ENCODE measurements at regions not wholly inside any gene's neighbourhood (a gene's known extent, or its start where the extent isn't known, plus 50 kb on each side); places are given as distances from the start of the nearest gene placed in this dataset.

DNA sequence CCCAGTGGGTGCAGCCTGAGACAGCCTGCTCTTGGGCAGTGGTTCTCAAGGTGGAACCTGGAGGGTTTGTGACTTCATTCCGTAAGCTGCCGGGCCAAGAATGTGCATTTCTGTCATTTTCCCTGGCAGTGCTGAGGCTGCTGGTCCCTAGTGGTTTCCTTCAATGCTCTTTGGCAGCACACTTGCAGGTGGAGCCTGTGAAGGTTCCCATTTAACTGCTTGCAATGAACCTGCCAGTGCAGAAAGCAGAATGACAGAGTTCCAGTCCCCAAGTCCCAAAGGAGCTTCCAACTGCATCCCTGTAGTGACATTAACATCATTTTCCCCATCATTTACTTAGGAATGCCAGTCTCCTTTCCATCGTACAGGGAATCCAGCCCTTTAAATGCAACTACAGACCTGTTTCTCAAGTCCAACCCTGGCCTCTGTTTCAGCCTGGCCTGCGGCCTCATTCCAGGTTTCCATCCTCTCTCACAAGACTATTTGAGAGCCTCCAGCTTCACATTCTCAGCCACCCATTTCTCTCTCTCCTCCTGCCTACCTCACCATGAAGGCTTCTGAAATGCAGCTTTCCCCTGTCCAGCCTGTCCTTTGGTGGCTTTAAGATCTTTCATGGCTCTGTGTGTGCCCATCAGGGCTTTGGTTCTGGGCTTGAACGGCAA is 149.7 kb upstream of the GGTLC1 start:
- H4K20me1 ChIP-seq (ENCODE audit: control insufficient read depth, insufficient read depth, low read length, poor library complexity, severe bottlenecking), result no peaks in the 10 kb centered on the region
- H3K4me3 ChIP-seq (ENCODE audit: control extremely low read depth in 1 of 5, extremely low read depth in 1 of 5, insufficient read depth in 1 of 5, low read depth in 2 of 5, low read length in 4 of 5), result no peak overlapping the region
- no peaks in the 10 kb centered on the region for H3K4me1 ChIP-seq (ENCODE audit: control insufficient read depth in 2 of 2, insufficient read depth in 2 of 2, low read length in 2 of 2)
- no peak overlapping the region for H3K9ac ChIP-seq (ENCODE audit: low read length)
- peaks cover 0 to 22% (median 6%) of the 10 kb centered on the region in 3 donors for H3K9me3 ChIP-seq (ENCODE audit: control extremely low read depth in 1 of 3, control insufficient read depth in 2 of 3, insufficient read depth in 1 of 3, low read length in 2 of 3)
- ChIA-PET CTCF (no interaction called here), POLR2A (no interaction called here)
- Mint-ChIP-seq H3K9me3 (ENCODE audit: insufficient read depth) (peaks cover 2% of the 10 kb centered on the region), H3K4me1 (no peaks in the 10 kb centered on the region), H3K27me3 (peaks cover 4% of the 10 kb centered on the region), H3K4me3 (no peak overlapping the region), H3K27ac (no peak overlapping the region)
- ATAC-seq (ENCODE audit: low read depth), result no peak
- no peak for TF ChIP-seq EZH2 (IDR thresholded peaks at IDR 0.05; ENCODE audit: borderline replicate concordance, insufficient read depth, low read depth, low read length, poor library complexity, severe bottlenecking)
- TF ChIP-seq, protein P1, sequence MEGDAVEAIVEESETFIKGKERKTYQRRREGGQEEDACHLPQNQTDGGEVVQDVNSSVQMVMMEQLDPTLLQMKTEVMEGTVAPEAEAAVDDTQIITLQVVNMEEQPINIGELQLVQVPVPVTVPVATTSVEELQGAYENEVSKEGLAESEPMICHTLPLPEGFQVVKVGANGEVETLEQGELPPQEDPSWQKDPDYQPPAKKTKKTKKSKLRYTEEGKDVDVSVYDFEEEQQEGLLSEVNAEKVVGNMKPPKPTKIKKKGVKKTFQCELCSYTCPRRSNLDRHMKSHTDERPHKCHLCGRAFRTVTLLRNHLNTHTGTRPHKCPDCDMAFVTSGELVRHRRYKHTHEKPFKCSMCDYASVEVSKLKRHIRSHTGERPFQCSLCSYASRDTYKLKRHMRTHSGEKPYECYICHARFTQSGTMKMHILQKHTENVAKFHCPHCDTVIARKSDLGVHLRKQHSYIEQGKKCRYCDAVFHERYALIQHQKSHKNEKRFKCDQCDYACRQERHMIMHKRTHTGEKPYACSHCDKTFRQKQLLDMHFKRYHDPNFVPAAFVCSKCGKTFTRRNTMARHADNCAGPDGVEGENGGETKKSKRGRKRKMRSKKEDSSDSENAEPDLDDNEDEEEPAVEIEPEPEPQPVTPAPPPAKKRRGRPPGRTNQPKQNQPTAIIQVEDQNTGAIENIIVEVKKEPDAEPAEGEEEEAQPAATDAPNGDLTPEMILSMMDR (IDR thresholded peaks at IDR 0.05), result no peak
- 77% methylated on average over 5 of the region's 5 CpGs for WGBS (ENCODE audit: insufficient coverage)
- no peak overlapping the region for H3K27ac ChIP-seq (ENCODE audit: low read length in 2 of 2)
- intact Hi-C loops (cut with micrococcal nuclease), result no loop called here
- no peaks in the 10 kb centered on the region for H3K36me3 ChIP-seq (replicated peaks in 1 of 2; ENCODE audit: control extremely low read depth in 1 of 2, control insufficient read depth in 1 of 2, extremely low read depth in 1 of 2, insufficient read depth in 2 of 2, low read length in 1 of 2)
- no peak overlapping the region for H2AFZ ChIP-seq (ENCODE audit: insufficient read depth, low read depth, low read length, poor library complexity, severe bottlenecking)
- no peaks in the 10 kb centered on the region for H3K27me3 ChIP-seq (replicated peaks in 1 of 4; ENCODE audit: control extremely low read depth in 1 of 4, control insufficient read depth in 3 of 4, insufficient read depth in 4 of 4, low read length in 3 of 4)
- no peak overlapping the region for H3K4me2 ChIP-seq (replicated peaks; ENCODE audit: low read depth, low read length, poor library complexity, severe bottlenecking)
- H3K79me2 ChIP-seq (ENCODE audit: control insufficient read depth, insufficient read depth, low read length), result no peaks in the 10 kb centered on the region
- DNase-seq, result no peak

GRCh38 chr20:24136659-24137246 is 148.2 kb upstream of the GGTLC1 start:
- 100% methylated on average over 2 of the region's 2 CpGs for WGBS (ENCODE audit: insufficient coverage)
- ChIA-PET POLR2A (no interaction called here), CTCF (no interaction called here)
- TF ChIP-seq, protein P1 (IDR thresholded peaks at IDR 0.05), result no peak
- TF ChIP-seq EZH2 (IDR thresholded peaks at IDR 0.05; ENCODE audit: borderline replicate concordance, insufficient read depth, low read depth, low read length, poor library complexity, severe bottlenecking), result no peak
- no peak overlapping the region for H3K27ac ChIP-seq (ENCODE audit: low read length in 2 of 2)
- Mint-ChIP-seq H3K4me1 (no peaks in the 10 kb centered on the region), H3K4me3 (no peak overlapping the region), H3K27me3 (peaks cover 10% of the 10 kb centered on the region), H3K27ac (no peak overlapping the region), H3K9me3 (ENCODE audit: insufficient read depth) (peaks cover 2% of the 10 kb centered on the region)
- H2AFZ ChIP-seq (ENCODE audit: insufficient read depth, low read depth, low read length, poor library complexity, severe bottlenecking), result no peak overlapping the region
- no peak overlapping the region for H3K4me2 ChIP-seq (replicated peaks; ENCODE audit: low read depth, low read length, poor library complexity, severe bottlenecking)
- H3K79me2 ChIP-seq (ENCODE audit: control insufficient read depth, insufficient read depth, low read length), result no peaks in the 10 kb centered on the region
- H3K27me3 ChIP-seq (replicated peaks in 1 of 4; ENCODE audit: control extremely low read depth in 1 of 4, control insufficient read depth in 3 of 4, insufficient read depth in 4 of 4, low read length in 3 of 4), result no peaks in the 10 kb centered on the region
- H3K9ac ChIP-seq (ENCODE audit: low read length), result no peak overlapping the region
- H3K36me3 ChIP-seq (replicated peaks in 1 of 2; ENCODE audit: control extremely low read depth in 1 of 2, control insufficient read depth in 1 of 2, extremely low read depth in 1 of 2, insufficient read depth in 2 of 2, low read length in 1 of 2), result no peaks in the 10 kb centered on the region
- H3K9me3 ChIP-seq (ENCODE audit: control extremely low read depth in 1 of 3, control insufficient read depth in 2 of 3, insufficient read depth in 1 of 3, low read length in 2 of 3), result peaks cover 0 to 19% (median 6%) of the 10 kb centered on the region in 3 donors
- H3K4me3 ChIP-seq (ENCODE audit: control extremely low read depth in 1 of 5, extremely low read depth in 1 of 5, insufficient read depth in 1 of 5, low read depth in 2 of 5, low read length in 4 of 5), result no peak overlapping the region
- ATAC-seq (ENCODE audit: low read depth) (no peak), DNase-seq (no peak)
- H3K4me1 ChIP-seq (ENCODE audit: control insufficient read depth in 2 of 2, insufficient read depth in 2 of 2, low read length in 2 of 2), result no peaks in the 10 kb centered on the region
- no peaks in the 10 kb centered on the region for H4K20me1 ChIP-seq (ENCODE audit: control insufficient read depth, insufficient read depth, low read length, poor library complexity, severe bottlenecking)
- intact Hi-C loops (cut with micrococcal nuclease), result no loop called here
